Suprapubic skin (tissue), 4 donors: ENCODE measurements at regions not wholly inside any gene's neighbourhood (a gene's known extent, or its start where the extent isn't known, plus 50 kb on each side); places are given as distances from the start of the nearest gene placed in this dataset.

Experiments used
- CTCF ChIP-seq, 2 donors: fragments of 200-600 bp in 1 of 2; fragments of 450-650 bp in 1 of 2; sonication (generic) in 1 of 2; IDR thresholded peaks; one replicate each; pipeline ENCODE4 v1.5.1; 2016 to 2019; ENCODE audit warnings: antibody characterized with exemption in 2 of 2, mild to moderate bottlenecking in 1 of 2, moderate library complexity in 1 of 2
- EP300 ChIP-seq: sonication (generic); formaldehyde crosslinking; IDR thresholded peaks from one replicate; pipeline ENCODE4 v1.6.1; 2017; ENCODE audit warnings: antibody characterized with exemption
- POLR2A ChIP-seq, 2 donors: fragments of 450-650 bp; IDR thresholded peaks; one replicate each; pipeline ENCODE4 v1.6.1; 2017; ENCODE audit warnings: antibody characterized with exemption in 2 of 2, mild to moderate bottlenecking in 2 of 2, moderate library complexity in 2 of 2
- POLR2AphosphoS5 ChIP-seq, 3 donors: sonication (generic); formaldehyde crosslinking; IDR thresholded peaks; one replicate each; pipeline ENCODE4 v1.6.1; 2017; ENCODE audit warnings: antibody characterized with exemption in 3 of 3

- TF ChIP-seq EP300: no peak
- no peak for TF ChIP-seq CTCF (IDR thresholded peaks at IDR 0.05)
- TF ChIP-seq POLR2AphosphoS5 (IDR thresholded peaks at IDR 0.05): no peak
- TF ChIP-seq POLR2A (IDR thresholded peaks at IDR 0.05): no peak
These were observed 61.1 kb upstream of the ZFP64 start for GRCh38 chr20:52252664-52253063.
